DMS53 treated with DMSO at 0.1 percent for 48 hours (cell line): ENCODE measurements at regions not wholly inside any gene's neighbourhood (a gene's known extent, or its start where the extent isn't known, plus 50 kb on each side); places are given as distances from the start of the nearest gene placed in this dataset.

Source experiments
- DNase-seq: peaks from one replicate; lab custom pipeline; 2025; ENCODE audit not compliant: unreplicated experiment; lab: John Stamatoyannopoulos, UW

DNA sequence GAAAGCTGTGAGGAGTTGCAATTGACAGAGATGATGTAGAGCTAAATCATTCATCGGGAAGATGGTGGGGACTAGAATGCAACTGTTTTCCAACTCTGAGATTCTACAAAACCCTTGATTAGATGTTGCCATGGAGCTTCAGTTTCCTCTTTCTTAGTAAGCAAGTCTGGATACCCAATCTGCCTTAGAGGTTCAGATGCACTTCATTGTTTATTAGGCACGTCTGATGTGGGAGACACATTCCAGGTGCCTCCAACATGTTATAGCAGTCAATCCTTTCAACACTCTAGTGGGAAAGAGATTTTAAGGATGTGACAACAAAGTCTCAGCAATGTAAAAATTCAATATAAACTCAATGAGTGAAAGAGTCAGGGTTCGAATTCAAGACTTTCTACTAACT, 291.3 kb upstream of the PHYHIPL start:
- DNase-seq: no peak

DNA sequence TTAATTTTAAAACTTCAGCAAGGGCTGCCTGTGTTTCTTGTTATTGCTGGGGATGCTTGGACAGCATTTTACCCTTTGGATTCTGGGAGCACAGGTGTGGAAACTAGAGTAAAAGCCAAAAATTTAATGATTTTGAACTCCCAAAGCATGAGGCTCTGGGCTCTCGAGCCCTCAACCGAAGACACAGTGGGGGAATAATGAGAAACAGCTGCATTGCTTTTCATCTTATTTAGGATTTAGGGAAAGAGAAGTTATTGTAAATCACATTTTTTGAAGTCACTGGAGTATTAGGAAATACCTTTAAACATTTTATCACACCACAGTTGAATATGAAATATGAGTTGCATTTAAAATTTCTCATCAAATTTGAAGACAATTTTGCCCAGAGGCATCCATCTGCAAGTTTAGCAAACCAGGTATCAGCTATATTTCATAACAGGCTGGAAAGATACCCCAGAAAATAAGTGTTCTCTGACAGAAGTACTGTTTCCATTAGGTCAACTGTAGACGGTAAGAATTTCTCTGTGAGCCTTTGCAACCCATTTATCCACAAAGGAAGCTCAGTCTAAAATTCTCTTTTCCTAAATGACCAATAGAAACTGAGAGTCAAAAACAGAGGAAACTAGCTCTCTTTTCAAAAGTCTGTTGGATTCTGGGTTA, 290.6 kb upstream of the PHYHIPL start:
- DNase-seq: no peak

- DNase-seq: no peak
Observed at GRCh38 chr10:58886406-58886805, 290.0 kb upstream of the PHYHIPL start.

GRCh38 chr10:58887474-58887873, 289.0 kb upstream of the PHYHIPL start:
- no peak for DNase-seq

GRCh38 chr10:58888957-58889356, 287.5 kb upstream of the PHYHIPL start:
- DNase-seq: no peak

GRCh38 chr10:58892031-58892531, 284.4 kb upstream of the PHYHIPL start:
- DNase-seq: no peak

GRCh38 chr10:58894929-58895328, 281.5 kb upstream of the PHYHIPL start:
- no peak for DNase-seq

DNA sequence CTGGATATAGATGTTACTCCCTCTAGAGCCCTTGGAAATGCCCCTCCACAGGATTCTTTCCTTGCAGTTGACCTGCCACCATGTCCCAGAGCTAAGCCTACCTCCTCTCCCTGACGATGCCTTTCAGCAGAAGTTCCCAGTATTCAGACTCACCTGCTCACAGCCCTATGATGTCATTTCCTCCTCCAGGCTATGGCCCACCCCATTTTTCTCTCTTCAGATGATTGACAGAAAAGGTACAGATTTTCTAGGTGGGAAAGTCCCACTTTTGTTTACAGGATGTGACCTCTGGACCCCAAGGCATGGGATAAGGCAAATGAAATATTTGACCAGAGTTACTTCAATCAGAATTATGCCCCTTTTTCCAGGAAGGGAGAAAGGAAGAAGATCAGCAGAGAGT, 280.2 kb upstream of the PHYHIPL start:
- peak; percentile 31 for DNase-seq

DNA sequence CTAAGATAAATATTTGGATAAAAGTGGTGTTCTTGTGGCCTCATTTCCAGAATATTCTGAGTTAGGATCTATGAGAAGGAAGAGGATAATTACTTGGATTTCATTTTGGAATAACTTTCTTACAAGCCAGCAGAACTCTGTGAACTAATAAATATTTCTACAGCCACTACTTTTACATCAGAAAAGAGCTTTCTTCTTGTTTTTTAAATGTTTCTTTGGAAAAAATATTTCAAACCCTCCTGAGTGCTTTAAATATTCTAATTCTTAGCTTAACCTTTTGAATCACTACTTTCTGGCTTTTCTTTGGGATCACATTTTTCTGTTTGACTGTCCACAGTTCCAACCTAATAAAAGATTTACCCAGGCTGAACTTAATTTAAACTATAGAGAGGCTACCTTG, 279.2 kb upstream of the PHYHIPL start:
- DNase-seq: no peak

GRCh38 chr10:58897708-58898107, 278.7 kb upstream of the PHYHIPL start:
- no peak for DNase-seq

GRCh38 chr10:58898854-58899573, 277.4 kb upstream of the PHYHIPL start:
- DNase-seq: peak; percentile 2

- no peak for DNase-seq
Observed at GRCh38 chr10:58901092-58901646, 275.3 kb upstream of the PHYHIPL start.

DNA sequence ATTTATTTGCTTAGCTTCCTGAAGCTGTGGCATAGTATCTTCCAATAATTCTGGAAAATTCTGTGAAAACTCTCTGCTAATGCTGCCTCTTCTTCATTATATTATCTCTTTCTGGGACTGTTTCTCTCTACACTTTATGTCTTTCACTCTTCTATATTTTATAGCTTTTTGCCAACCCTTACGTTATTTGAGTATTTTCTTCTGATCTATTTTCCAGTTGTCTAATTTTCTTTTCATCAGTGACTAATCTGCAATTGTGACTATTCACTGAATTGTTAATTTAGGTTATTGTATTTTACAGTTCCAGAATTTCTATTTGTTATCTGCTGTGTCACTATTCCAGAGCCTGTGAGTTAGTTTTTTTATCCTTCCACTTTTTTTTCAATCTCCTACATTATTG, 273.4 kb upstream of the PHYHIPL start:
- DNase-seq: no peak

- DNase-seq: no peak
Observed at GRCh38 chr10:58909881-58910280, 266.6 kb upstream of the PHYHIPL start.

DNA sequence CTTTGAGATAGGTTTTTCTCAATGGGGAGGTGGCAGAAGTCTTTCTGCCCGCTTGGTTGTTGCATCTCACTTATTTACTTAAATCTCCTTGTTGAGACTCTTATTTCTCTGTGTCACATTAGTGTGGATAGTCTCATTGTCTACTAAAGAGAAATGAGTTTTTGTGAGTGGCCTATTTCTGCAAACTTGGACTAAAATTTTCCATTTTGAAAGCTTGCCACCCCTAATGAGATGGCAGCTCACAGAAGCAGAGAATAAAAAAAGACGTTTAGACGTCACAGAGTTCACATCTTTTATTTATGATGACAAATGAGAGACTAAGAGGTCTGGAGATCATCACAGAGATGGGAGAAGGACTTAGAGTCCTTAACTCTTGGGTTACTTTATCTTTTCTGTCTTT, 262.7 kb upstream of the PHYHIPL start:
- no peak for DNase-seq

GRCh38 chr10:58918887-58919286, 257.6 kb upstream of the PHYHIPL start:
- no peak for DNase-seq

- peak; percentile 7 for DNase-seq
Observed at GRCh38 chr10:58919927-58920654, 256.4 kb upstream of the PHYHIPL start.

DNA sequence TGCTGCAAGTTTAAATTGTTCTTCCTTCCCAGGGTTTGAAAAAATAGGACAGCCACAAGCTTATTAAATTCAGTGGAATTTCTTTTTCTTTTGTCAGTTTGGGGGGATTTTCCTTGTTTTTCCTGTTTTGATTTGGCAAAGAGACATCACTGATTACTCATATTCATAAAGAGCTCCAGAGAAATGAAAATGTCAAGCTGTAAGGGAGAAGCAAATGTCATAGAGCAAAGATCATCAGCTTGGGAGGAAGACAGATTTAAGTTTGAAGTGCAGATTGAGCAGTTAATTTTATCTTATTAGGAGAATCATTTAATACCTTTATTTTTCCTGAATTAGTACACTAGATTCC, 255.8 kb upstream of the PHYHIPL start:
- no peak for DNase-seq

- no peak for DNase-seq
Observed at GRCh38 chr10:58921421-58921855, 255.0 kb upstream of the PHYHIPL start.

- DNase-seq: no peak
Observed at GRCh38 chr10:58925381-58925780, 251.1 kb upstream of the PHYHIPL start.

DNA sequence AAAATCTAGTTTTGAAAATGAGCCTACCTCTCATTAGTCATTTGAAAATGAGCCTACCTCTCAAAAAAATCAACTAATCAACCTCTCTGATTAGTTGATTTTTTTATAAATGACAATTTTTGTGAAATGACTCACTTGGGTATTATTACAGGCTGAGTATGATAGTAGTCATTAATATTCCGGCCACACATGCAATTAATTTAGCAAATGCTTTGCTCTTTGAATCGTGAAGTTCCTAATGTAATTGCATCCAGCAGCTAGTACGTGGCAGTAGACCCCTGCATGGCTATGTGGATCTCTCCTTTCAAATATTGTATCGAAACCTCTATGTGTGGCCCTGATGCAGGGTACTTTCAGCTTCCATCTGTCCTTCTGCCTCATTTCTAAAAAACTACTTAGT, 245.9 kb upstream of the PHYHIPL start:
- DNase-seq: no peak

- no peak for DNase-seq
Observed at GRCh38 chr10:58932126-58932525, 244.3 kb upstream of the PHYHIPL start.
